Stimulated activated CD4-positive, alpha-beta T cell treated with anti-CD3 and anti-CD28 coated beads, Interleukin-12 subunit alpha, Interleukin-12 subunit beta, amount 100 ng/mL, for 24 hours (primary cell): ENCODE measurements at regions not wholly inside any gene's neighbourhood (a gene's known extent, or its start where the extent isn't known, plus 50 kb on each side); places are given as distances from the start of the nearest gene placed in this dataset.

ENCODE experiments used
- DNase-seq, 2 experiments: peaks; one replicate each; pipeline ENCODE4 v3.0.0-alpha.2; 2020; ENCODE audit warnings: low read depth in 2 of 2

GRCh38 chr1:112317611-112318062, 78.4 kb upstream of the CTTNBP2NL start:
- DNase-seq: no peak

DNA sequence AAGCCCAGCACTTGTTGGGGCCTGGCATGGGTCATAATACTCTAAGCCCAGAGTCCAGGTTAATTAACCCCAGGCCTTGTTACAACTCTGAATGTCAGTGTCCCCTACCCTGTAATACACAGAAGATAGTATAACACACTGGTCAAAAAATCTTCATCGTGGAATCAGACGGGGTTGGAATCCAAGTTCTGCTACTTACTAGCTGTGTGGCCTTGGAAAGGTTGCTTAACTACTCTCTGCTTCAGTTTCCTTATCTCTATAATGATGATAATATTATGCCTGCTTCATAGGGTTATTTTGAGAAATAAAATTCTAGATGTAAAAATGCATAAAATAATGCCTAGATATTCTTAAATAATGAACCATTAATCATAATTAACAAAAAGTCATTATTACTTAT, 77.8 kb upstream of the CTTNBP2NL start:
- no peak for DNase-seq

GRCh38 chr1:112318698-112319370, 77.2 kb upstream of the CTTNBP2NL start:
- DNase-seq: no peak

DNA sequence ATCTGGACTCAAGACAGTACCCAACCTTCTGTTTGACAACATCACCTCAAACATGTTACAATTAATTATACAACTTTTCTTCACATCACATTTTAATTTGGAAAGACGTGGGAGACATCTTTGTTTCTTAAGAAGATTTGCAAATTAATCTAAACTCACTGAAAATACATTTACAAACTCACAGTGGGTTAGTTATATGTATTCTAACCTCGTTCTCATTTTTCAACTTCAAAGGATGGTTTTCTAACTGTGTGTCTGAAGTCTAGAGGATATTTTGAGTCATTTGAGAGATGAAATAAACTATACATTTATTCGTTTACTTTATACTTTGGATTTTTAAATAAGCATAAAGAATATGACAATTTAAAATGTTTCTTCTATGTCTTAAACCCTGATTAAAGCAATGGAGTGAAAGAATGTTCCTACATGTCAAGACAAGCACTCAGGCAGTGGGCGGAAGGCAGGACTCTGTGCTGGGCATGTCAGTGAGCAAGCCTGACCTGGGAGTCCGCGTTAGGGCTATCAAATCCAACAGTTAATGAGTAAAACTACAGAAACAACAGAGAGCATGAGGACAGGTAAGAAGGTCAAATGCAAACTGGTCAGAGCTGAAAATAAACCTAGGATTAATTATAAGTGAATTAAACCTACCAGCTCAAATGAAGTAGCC, 76.5 kb upstream of the CTTNBP2NL start:
- DNase-seq: no peak

DNA sequence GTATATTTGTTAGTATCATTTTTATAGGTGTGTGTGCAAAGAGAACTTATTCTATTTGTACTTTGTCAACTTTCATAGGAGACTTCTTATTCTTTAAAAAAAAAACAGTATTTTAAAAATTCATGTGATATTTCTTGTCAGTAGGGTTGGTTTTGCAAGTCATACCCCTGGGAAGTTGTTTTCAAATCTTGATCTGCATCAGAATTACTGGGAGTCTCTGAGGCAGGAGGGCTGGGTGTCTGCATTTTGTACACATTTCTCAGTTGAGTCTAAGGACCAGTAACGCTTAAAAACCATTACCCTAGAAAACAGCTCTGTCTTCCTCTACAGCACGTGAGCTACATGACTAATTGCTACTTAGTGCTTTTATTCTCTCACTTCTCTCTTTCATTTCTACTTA, 76.0 kb upstream of the CTTNBP2NL start:
- no peak for DNase-seq

- no peak for DNase-seq
Measured at GRCh38 chr1:112322018-112322417, 74.0 kb upstream of the CTTNBP2NL start.

DNA sequence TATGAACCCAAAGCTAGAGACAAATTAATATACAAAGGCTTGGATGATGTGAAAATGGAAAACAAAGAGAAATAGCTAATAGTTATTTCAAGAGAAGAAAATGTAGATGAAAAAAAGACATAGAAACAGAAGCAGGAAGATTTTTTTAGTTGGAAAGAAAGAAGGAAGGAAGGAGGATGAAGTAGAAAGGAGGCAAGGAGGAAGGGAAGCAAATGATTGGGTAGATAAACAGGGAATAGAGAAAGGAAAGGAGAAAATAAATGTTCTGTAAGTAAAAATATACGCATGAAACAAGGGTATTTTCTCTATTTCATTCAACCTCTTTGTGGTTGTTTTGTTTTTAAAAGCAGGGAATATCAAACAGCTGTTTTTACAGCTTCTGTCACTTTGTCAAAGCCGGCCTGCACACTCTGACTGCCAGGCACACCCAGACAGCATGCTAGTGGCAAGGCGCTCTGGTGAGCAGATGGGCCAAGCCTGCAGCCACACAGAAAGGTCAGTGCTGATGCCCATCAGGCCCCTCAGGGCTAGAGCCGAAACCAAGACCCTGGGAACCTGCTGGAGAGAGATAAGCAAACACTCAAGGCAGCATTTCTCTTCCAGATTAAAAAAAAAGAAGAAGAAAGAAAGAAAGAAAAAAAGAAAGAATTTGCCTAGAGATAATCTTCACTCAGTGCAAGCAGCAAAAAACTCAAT, 72.9 kb upstream of the CTTNBP2NL start:
- no peak for DNase-seq

GRCh38 chr1:112325504-112325903, 70.5 kb upstream of the CTTNBP2NL start:
- no peak for DNase-seq

DNA sequence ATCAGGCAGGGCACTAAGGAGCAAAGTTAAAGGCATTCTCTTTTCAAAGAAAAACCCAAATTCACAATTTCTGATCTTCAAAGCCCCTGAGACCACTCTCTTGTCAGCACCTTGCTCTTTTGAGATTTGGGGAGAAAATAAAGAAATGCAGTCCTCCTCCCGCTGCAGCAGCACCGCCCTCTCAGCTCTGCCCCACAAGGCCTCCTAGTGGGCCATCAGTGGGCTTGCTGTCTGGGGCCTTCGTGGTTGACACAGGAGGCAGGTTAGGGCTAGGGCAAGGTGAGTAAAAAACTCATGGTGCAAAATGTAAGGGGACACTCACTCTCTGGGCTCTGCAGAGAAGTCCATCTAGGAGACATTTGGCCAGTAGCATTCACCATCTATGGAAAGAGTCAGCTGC, 67.4 kb upstream of the CTTNBP2NL start:
- no peak for DNase-seq

DNA sequence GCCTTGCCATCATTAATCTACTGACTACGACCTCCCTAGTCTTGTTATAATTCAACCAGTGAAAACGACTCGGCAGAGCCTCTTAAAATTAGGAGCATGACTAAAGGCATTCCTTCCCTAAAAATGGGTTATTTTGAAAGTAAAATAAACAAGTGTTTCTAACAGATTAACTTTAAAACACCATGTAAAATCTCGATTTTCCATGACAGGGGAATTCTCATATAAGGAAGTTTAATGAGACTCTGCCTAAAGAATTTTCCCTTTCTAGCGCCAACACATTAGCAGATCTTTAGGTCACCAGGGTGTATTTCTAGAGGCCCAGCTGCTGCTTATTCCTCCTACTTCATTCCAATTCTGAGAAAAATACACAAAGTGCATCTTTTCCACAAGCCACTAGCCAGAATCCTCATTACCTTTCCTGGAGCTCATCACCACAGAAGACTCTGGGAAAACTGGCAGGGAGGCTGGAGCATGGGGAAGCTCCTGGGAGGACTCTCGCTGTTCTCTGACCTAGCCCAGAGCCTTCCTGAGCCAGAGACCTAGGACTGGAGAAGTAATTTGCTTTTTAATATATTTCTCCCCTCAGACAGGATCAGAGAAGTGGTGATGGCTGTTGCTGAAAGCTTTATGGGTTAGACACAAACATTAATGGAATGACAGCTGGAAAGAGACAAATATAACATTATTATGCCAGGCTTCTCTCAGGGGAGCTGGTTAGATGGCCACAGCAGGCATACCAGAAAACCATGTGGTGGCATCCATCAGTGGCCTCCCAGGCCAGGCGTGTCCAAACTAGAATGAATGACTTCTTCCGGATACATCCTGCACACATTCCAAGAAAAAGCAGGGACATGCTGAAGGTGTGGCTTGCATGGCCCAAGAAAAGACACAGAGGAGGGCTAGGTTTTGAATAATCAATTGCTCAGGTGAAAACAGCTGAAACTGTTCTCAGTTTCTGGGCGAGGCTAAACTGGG, 63.6 kb upstream of the CTTNBP2NL start:
- DNase-seq: no peak

GRCh38 chr1:112335351-112335750, 60.7 kb upstream of the CTTNBP2NL start:
- DNase-seq: no peak

- DNase-seq: peak in 1 of 2 experiments; percentile 8
Measured at GRCh38 chr1:112337028-112337531, 58.9 kb upstream of the CTTNBP2NL start.

DNA sequence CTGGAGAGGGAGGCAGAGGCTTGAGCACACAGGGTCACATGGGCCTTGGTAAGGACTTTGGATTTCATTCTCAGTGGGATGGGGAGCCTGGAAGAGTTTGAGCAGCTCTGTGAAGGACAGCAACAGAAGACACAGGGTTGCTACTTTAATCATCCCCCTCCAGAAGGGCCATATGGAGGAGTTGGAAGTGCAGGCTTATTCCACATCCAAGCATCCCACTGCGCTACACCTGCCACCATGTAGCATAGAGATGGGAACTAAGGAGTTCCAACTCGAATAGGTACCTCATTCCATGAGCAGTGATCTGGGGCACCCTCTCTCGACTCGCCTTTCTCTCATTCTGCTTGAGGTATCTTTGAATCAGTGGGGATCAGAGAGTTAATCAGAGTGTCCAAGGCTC, 54.0 kb upstream of the CTTNBP2NL start:
- DNase-seq: no peak

GRCh38 chr1:112342558-112342957, 53.5 kb upstream of the CTTNBP2NL start:
- DNase-seq: no peak

GRCh38 chr1:112344754-112345423, 51.1 kb upstream of the CTTNBP2NL start:
- DNase-seq: no peak
